Gastroesophageal sphincter (tissue), 3 donors: ENCODE measurements at regions not wholly inside any gene's neighbourhood (a gene's known extent, or its start where the extent isn't known, plus 50 kb on each side); places are given as distances from the start of the nearest gene placed in this dataset.

Source experiments
- EP300 ChIP-seq: sonication (generic); formaldehyde crosslinking; IDR thresholded peaks from one replicate; pipeline ENCODE4 v1.6.1; 2017; ENCODE audit warnings: antibody characterized with exemption, mild to moderate bottlenecking
- POLR2A ChIP-seq, 2 donors: fragments of 450-650 bp; IDR thresholded peaks; one replicate each; pipeline ENCODE4 v1.6.1; 2017; ENCODE audit warnings: antibody characterized with exemption in 2 of 2, mild to moderate bottlenecking in 2 of 2, moderate library complexity in 1 of 2
- POLR2AphosphoS5 ChIP-seq: sonication (generic); formaldehyde crosslinking; IDR thresholded peaks from one replicate; pipeline ENCODE4 v1.6.1; 2017; ENCODE audit warnings: antibody characterized with exemption
- TF ChIP-seq, protein P1 (sequence below), 4 experiments: fragments of 200-600 bp in 2 of 4; fragments of 450-650 bp in 2 of 4; sonication (generic) in 1 of 4; IDR thresholded peaks; one replicate each; pipeline ENCODE4 v1.5.1; 2017 to 2019; ENCODE audit warnings: antibody characterized with exemption in 4 of 4, mild to moderate bottlenecking in 2 of 4, moderate library complexity in 2 of 4

- TF ChIP-seq, protein P1, sequence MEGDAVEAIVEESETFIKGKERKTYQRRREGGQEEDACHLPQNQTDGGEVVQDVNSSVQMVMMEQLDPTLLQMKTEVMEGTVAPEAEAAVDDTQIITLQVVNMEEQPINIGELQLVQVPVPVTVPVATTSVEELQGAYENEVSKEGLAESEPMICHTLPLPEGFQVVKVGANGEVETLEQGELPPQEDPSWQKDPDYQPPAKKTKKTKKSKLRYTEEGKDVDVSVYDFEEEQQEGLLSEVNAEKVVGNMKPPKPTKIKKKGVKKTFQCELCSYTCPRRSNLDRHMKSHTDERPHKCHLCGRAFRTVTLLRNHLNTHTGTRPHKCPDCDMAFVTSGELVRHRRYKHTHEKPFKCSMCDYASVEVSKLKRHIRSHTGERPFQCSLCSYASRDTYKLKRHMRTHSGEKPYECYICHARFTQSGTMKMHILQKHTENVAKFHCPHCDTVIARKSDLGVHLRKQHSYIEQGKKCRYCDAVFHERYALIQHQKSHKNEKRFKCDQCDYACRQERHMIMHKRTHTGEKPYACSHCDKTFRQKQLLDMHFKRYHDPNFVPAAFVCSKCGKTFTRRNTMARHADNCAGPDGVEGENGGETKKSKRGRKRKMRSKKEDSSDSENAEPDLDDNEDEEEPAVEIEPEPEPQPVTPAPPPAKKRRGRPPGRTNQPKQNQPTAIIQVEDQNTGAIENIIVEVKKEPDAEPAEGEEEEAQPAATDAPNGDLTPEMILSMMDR (IDR thresholded peaks at IDR 0.05), result no peak
- no peak for TF ChIP-seq POLR2AphosphoS5
- no peak for TF ChIP-seq EP300
- no peak for TF ChIP-seq POLR2A (IDR thresholded peaks at IDR 0.05)
Observed at GRCh38 chr6:14727494-14728395, 518.1 kb upstream of the JARID2 start.
